Neural crest cell (in vitro differentiated cells): ENCODE measurements at regions not wholly inside any gene's neighbourhood (a gene's known extent, or its start where the extent isn't known, plus 50 kb on each side); places are given as distances from the start of the nearest gene placed in this dataset.
A peak's percentile ranks its signal among the peaks of the same experiment; 100 is the strongest.

Experiments
- DNase-seq: peaks from one replicate; pipeline ENCODE4 v3.0.0; 2021; ENCODE audit warnings: low read depth, mixed read lengths, low spot score
- H3K27ac Mint-ChIP-seq: one replicate; pipeline ENCODE4 v1.8.0; 2021; ENCODE audit warnings: mild to moderate bottlenecking, mixed read lengths; ENCODE audit not compliant: unreplicated experiment
- H3K27me3 Mint-ChIP-seq: 2 replicates; pipeline ENCODE4 v1.8.0; 2021; ENCODE audit warnings: low read depth, mild to moderate bottlenecking, mixed read lengths
- H3K36me3 Mint-ChIP-seq: 2 replicates; pipeline ENCODE4 v1.8.0; 2021; ENCODE audit warnings: low read depth, mild to moderate bottlenecking, mixed read lengths
- H3K4me1 Mint-ChIP-seq: 2 replicates; pipeline ENCODE4 v1.8.0; 2021; ENCODE audit warnings: mixed read lengths
- H3K4me3 Mint-ChIP-seq: one replicate; pipeline ENCODE4 v1.8.0; 2021; ENCODE audit warnings: mild to moderate bottlenecking, mixed read lengths
- H3K9me3 Mint-ChIP-seq: 2 replicates; pipeline ENCODE4 v1.8.0; 2021; ENCODE audit warnings: mixed read lengths
- CTCF ChIP-seq: fragments of 200-600 bp; sonication (generic); conservative IDR thresholded peaks from 2 replicates; pipeline ENCODE4 v1.5.0; 2021; ENCODE audit warnings: antibody characterized with exemption, mild to moderate bottlenecking

- peaks cover 35% of the 10 kb centered on the region for H3K27me3 Mint-ChIP-seq
- no peaks in the 10 kb centered on the region for H3K36me3 Mint-ChIP-seq
- no peaks in the 10 kb centered on the region for H3K4me1 Mint-ChIP-seq
- no peak overlapping the region for H3K27ac Mint-ChIP-seq
- H3K9me3 Mint-ChIP-seq = peaks cover 8% of the 10 kb centered on the region
- H3K4me3 Mint-ChIP-seq = no peak overlapping the region
- no peak for DNase-seq
- TF ChIP-seq CTCF = no peak
These were observed 189.4 kb downstream of the MFSD1 start for GRCh38 chr3:158991146-158991705.

- Mint-ChIP-seq H3K27ac (no peak overlapping the region), H3K4me1 (no peaks in the 10 kb centered on the region), H3K9me3 (peaks cover 2% of the 10 kb centered on the region), H3K36me3 (no peaks in the 10 kb centered on the region), H3K27me3 (peaks cover 33% of the 10 kb centered on the region), H3K4me3 (no peak overlapping the region)
- no peak for DNase-seq
- TF ChIP-seq CTCF = no peak
These were observed 190.6 kb downstream of the MFSD1 start for GRCh38 chr3:158992463-158992862.

DNA sequence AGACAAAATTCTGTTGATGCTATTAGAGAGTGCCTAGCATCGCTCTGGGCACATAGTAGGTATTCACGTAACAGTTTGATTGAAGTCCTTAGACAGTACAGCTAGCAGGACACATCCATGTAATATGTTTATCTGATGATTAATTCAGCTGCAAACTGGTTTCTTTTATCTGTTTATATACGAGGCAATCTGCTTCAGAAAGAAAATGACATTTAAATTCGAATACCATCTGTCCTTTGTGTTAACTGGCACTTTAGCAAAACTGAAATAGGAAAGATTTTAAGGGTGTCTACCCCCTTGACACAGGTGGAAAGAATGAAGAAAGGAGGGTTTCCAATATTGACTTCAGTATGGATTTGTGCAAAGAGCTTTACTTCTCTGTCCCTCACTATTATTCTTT is 192.5 kb downstream of the MFSD1 start:
- Mint-ChIP-seq H3K36me3 (no peaks in the 10 kb centered on the region), H3K27ac (no peak overlapping the region), H3K9me3 (no peaks in the 10 kb centered on the region), H3K27me3 (peaks cover 26% of the 10 kb centered on the region), H3K4me3 (no peak overlapping the region), H3K4me1 (no peaks in the 10 kb centered on the region)
- no peak for DNase-seq
- TF ChIP-seq CTCF = no peak

DNA sequence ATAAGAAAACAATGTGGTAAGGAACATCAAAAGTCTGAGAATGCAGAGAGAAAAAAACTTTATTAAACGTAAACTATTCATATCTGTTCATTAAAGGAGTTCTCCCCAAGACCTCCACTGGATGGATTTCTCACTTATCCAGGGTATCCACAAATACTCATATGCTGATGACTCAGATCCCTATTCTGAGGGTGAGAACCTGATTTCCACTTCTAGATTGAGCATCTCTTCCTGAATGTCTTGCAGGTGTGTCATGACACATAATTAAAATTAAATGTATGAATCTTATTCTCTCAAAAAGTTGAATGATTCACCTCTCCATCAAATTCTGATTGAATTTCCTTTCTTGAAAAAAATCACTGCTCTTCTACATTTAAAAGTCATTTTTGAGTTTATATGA is 199.9 kb downstream of the MFSD1 start:
- Mint-ChIP-seq H3K27me3 (peaks cover 30% of the 10 kb centered on the region), H3K36me3 (no peaks in the 10 kb centered on the region), H3K9me3 (no peaks in the 10 kb centered on the region), H3K27ac (no peak overlapping the region), H3K4me3 (no peak overlapping the region), H3K4me1 (no peaks in the 10 kb centered on the region)
- no peak for DNase-seq
- TF ChIP-seq CTCF = no peak

DNA sequence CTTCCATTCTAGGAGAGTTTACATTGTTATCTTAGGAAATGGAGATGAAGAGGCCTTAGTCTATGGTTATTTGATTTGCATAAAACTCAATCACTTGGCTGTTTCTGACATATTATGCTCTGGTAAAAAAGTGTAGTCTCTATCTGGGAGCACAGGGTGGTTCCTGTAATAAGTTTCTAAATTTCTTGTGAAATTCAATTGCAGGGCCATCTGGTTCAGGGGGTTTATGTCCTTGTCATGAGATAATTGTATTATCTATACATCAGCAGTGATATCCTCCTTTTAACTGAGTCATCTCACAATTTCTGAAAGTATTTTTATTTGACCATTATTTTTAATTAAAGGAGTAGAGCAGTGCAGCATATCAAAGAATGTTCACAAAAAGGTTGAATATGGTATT is 203.3 kb downstream of the MFSD1 start:
- Mint-ChIP-seq H3K27ac (no peak overlapping the region), H3K36me3 (no peaks in the 10 kb centered on the region), H3K9me3 (no peaks in the 10 kb centered on the region), H3K4me1 (no peaks in the 10 kb centered on the region), H3K4me3 (no peak overlapping the region), H3K27me3 (peaks cover 36% of the 10 kb centered on the region)
- DNase-seq = no peak
- TF ChIP-seq CTCF = no peak

DNA sequence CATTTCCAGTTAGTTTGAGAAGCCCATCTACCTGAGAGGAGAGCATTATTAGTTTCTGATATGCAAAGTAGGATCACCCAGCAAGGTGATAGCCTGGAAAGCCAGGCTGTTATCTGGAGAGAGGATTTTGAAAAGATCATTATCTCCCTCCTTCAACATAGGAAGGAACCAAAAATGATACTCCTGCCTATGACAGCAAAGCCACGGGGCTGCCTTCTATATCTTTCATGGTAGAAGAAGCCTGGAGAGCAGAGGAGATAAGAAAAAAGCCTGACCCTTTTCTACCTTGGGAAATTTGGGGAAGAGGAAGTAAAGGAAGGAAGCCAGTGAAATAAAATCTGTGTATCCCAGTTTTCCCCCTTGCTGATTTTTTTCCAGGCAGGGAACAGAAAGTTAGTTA is 205.5 kb downstream of the MFSD1 start:
- Mint-ChIP-seq H3K4me1 (no peaks in the 10 kb centered on the region), H3K27me3 (peaks cover 37% of the 10 kb centered on the region), H3K36me3 (no peaks in the 10 kb centered on the region), H3K27ac (peak overlapping the region; percentile 75), H3K9me3 (no peaks in the 10 kb centered on the region), H3K4me3 (no peak overlapping the region)
- DNase-seq = no peak
- TF ChIP-seq CTCF = no peak
